Parathyroid adenoma (tissue), 2 donors: ENCODE measurements at regions not wholly inside any gene's neighbourhood (a gene's known extent, or its start where the extent isn't known, plus 50 kb on each side); places are given as distances from the start of the nearest gene placed in this dataset.

Source experiments
- H2AFZ ChIP-seq: fragments of 300-600 bp; sonication (generic); one replicate; pipeline ENCODE4 v1.7.0; 2017; ENCODE audit warnings: antibody characterized with exemption, mild to moderate bottlenecking
- H3K27ac ChIP-seq: fragments of 300-600 bp; sonication (generic); one replicate; pipeline ENCODE4 v1.7.0; 2017
- H3K27me3 ChIP-seq: fragments of 300-600 bp; sonication (generic); one replicate; pipeline ENCODE4 v1.7.0; 2017; ENCODE audit warnings: low read length; ENCODE audit not compliant: control insufficient read depth, insufficient read depth
- H3K36me3 ChIP-seq: fragments of 300-600 bp; sonication (generic); one replicate; pipeline ENCODE4 v1.7.0; 2017; ENCODE audit warnings: low read length; ENCODE audit not compliant: control insufficient read depth, insufficient read depth
- H3K4me1 ChIP-seq: fragments of 300-600 bp; sonication (generic); one replicate; pipeline ENCODE4 v1.7.0; 2017; ENCODE audit warnings: control low read depth
- H3K4me2 ChIP-seq: fragments of 300-600 bp; sonication (generic); one replicate; pipeline ENCODE4 v1.7.0; 2017; ENCODE audit warnings: low read length
- H3K4me3 ChIP-seq: fragments of 300-600 bp; sonication (generic); one replicate; pipeline ENCODE4 v1.7.0; 2017; ENCODE audit warnings: low read depth, low read length
- H3K79me2 ChIP-seq: fragments of 300-600 bp; sonication (generic); one replicate; pipeline ENCODE4 v1.7.0; 2017; ENCODE audit warnings: control low read depth
- H3K9ac ChIP-seq: fragments of 300-600 bp; sonication (generic); one replicate; pipeline ENCODE4 v1.7.0; 2017; ENCODE audit warnings: mild to moderate bottlenecking
- H3K9me3 ChIP-seq: fragments of 300-600 bp; sonication (generic); one replicate; pipeline ENCODE4 v1.7.0; 2017; ENCODE audit warnings: low read length; ENCODE audit not compliant: control insufficient read depth
- TF ChIP-seq, protein P1 (sequence below): fragments of 300-600 bp; sonication (generic); IDR thresholded peaks from one replicate; pipeline ENCODE4 v1.7.0; 2017; ENCODE audit warnings: antibody characterized with exemption, mild to moderate bottlenecking
- donor health status: primary hyperparathyroidism.

DNA sequence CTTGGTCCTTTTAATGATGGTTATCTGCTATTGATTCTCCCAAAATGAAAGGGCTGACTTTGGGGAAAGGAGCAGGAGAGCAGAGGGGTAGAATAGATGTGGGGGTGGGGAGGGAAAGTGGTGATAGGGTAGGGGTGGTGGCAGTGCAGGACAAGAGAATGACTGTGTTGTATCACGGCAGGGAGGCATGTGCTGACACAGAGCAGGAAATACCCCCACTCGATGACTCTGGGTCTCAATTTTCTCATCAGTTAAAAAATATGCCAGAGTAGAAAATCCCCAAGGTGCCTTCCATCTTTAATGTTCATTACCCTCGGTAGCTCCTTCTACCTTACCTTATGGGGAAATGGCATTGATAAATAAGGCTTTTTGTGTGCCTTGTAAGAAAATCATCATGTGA is 79.0 kb upstream of the ATXN1 start:
- no peaks in the 10 kb centered on the region for H3K4me1 ChIP-seq
- no peak overlapping the region for H3K4me3 ChIP-seq
- no peak overlapping the region for H3K27ac ChIP-seq
- H3K79me2 ChIP-seq: no peaks in the 10 kb centered on the region
- no peak overlapping the region for H2AFZ ChIP-seq
- H3K9ac ChIP-seq: no peak overlapping the region
- H3K27me3 ChIP-seq: no peaks in the 10 kb centered on the region
- H3K9me3 ChIP-seq: no peaks in the 10 kb centered on the region
- no peaks in the 10 kb centered on the region for H3K36me3 ChIP-seq
- TF ChIP-seq, protein P1, sequence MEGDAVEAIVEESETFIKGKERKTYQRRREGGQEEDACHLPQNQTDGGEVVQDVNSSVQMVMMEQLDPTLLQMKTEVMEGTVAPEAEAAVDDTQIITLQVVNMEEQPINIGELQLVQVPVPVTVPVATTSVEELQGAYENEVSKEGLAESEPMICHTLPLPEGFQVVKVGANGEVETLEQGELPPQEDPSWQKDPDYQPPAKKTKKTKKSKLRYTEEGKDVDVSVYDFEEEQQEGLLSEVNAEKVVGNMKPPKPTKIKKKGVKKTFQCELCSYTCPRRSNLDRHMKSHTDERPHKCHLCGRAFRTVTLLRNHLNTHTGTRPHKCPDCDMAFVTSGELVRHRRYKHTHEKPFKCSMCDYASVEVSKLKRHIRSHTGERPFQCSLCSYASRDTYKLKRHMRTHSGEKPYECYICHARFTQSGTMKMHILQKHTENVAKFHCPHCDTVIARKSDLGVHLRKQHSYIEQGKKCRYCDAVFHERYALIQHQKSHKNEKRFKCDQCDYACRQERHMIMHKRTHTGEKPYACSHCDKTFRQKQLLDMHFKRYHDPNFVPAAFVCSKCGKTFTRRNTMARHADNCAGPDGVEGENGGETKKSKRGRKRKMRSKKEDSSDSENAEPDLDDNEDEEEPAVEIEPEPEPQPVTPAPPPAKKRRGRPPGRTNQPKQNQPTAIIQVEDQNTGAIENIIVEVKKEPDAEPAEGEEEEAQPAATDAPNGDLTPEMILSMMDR: no peak
- no peak overlapping the region for H3K4me2 ChIP-seq

DNA sequence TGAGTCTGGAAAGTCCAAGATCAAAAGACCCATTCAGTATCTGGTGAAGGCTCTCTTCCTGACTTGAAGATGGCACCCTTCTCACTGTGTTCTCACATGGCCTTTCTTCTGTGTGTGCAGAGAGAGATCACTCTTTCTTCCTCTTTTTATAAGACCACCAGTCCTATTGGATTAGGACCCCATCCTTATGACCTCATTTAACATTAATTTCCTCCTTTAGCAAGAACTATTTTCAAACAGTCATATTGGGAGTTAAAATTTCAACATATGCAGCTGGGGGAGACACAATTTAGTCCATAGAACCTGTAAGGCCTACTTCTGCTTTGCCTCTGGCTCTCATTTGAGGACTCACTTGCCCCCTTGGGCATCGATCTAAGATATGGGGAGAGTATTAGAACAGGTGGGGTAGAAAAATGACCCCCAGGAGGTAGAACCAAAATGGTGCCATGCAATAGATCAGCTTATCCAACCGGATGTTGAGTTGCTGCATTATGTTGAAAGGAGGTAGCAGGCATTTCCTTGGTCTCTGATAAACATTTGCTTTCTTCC is 78.4 kb upstream of the ATXN1 start:
- Histone ChIP-seq H3K4me3 (no peak overlapping the region), H3K27me3 (no peaks in the 10 kb centered on the region), H3K27ac (no peak overlapping the region), H3K4me1 (no peaks in the 10 kb centered on the region), H3K36me3 (no peaks in the 10 kb centered on the region), H2AFZ (no peak overlapping the region), H3K9me3 (no peaks in the 10 kb centered on the region), H3K79me2 (no peaks in the 10 kb centered on the region), H3K4me2 (no peak overlapping the region), H3K9ac (no peak overlapping the region)
- TF ChIP-seq, protein P1: no peak

DNA sequence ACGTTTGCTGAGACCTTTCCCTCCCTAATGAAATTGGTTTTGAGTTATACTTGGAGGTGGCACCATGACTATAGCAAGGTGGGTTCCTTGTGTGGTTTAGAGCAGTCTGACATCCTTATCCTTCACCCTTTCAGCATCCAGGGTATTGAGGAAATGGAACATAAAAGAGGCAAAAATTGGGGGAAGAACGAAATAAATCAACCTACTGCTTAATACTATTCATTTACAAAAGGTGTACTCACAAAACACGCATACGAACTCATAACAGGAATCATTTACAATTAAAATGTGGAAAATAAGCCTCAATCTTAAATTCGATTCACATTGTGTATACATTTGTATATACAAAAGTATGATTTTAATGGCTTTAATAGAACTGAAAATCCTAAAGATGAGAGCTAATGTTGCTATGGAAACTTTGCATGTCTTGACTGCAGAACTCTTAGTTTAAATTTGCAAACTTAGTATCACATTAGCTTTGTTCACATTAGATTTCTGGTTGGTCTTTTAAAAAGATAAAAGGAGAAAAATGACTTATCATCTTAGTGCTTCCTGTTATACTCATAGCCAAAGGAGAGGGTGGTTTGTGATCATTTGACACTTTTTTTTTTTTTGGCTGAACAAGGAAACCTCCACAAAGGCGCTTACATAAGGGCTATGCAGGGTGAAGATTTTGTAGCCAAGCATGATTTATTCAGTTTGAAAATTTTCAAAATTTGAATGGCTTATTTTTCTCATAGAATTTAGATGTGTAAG is 76.1 kb upstream of the ATXN1 start:
- Histone ChIP-seq H3K36me3 (no peaks in the 10 kb centered on the region), H3K9me3 (no peaks in the 10 kb centered on the region), H3K27me3 (no peaks in the 10 kb centered on the region), H3K79me2 (no peaks in the 10 kb centered on the region), H2AFZ (no peak overlapping the region), H3K27ac (no peak overlapping the region), H3K4me3 (no peak overlapping the region), H3K4me1 (no peaks in the 10 kb centered on the region), H3K9ac (no peak overlapping the region), H3K4me2 (no peak overlapping the region)
- TF ChIP-seq, protein P1: no peak

DNA sequence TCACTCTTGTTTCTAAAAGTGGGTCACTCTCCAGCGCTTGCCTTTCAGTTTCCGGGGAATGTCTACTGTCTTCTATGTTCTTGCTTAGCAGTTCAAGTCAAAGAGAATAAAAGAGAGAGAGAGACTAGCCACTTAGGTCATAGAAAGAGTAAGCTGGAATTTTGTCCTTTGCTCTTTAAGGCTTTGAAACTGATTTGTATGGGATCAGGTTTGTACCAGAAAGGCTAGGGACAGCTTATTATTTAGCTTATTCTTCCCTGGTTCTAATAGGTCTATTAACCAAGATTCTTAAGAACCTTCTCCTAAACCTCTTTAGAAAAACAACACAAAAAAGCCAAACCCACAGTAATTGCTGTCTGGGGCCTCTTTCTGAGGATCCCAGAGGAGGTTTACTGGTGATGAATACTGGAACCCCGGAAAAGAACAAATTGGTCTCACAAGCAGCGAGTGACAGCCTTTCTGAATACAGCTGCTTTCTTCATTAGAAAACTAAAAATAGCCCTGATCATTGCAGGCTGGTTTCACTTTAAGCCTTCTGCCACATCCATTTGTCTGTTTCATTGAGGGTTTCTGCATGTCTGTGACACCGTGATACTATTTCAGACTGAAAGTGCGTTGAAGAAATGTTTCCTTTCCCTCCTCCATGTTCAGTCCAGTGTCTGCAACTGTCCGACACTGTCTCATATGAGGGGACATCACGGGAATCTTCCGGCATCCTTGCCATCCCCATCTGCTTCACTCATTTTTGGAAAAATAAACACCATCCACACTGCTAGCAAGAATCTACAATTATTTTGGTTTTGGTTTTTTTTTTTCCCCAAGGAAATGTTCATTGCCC is 75.1 kb upstream of the ATXN1 start:
- no peaks in the 10 kb centered on the region for H3K79me2 ChIP-seq
- no peak overlapping the region for H3K4me3 ChIP-seq
- H2AFZ ChIP-seq: no peak overlapping the region
- no peak overlapping the region for H3K27ac ChIP-seq
- H3K9ac ChIP-seq: no peak overlapping the region
- no peaks in the 10 kb centered on the region for H3K9me3 ChIP-seq
- no peaks in the 10 kb centered on the region for H3K4me1 ChIP-seq
- TF ChIP-seq, protein P1: no peak
- no peak overlapping the region for H3K4me2 ChIP-seq
- no peaks in the 10 kb centered on the region for H3K27me3 ChIP-seq
- no peaks in the 10 kb centered on the region for H3K36me3 ChIP-seq
